OCI-LY3 (cell line): ENCODE measurements at regions not wholly inside any gene's neighbourhood (a gene's known extent, or its start where the extent isn't known, plus 50 kb on each side); places are given as distances from the start of the nearest gene placed in this dataset.

Source experiments
- CTCF ChIP-seq: fragments of 200-600, 300-600 bp; sonication (generic); IDR thresholded peaks from 2 replicates; pipeline ENCODE4 v1.5.1; 2014; ENCODE audit warnings: antibody characterized with exemption, low read length, low read depth
- EZH2phosphoT487 ChIP-seq: fragments of 200-600 bp; shearing (Covaris generic); IDR thresholded peaks from 2 replicates; pipeline ENCODE4 v1.6.1; 2018; ENCODE audit warnings: antibody characterized with exemption, mixed run types, low read depth

DNA sequence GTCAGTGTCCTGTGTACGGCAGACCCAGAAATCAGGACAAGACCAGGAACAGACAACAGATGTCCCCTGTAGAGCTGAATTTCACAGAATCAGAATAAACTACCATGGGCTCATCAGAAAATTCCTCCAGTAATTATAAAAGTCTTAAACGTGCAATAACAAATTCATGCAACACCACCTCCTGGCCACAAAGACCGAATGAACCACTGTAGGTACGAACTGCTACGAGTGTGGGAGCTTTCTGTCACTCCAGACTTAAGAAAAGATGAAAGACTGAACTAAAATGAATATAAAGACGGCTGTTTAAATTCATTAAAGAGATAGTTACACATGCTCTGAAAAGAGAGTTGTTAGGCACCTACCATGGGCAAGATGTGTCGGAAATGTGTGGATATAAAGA, 333.5 kb downstream of the RRAGC start:
- TF ChIP-seq CTCF = no peak
- no peak for TF ChIP-seq EZH2phosphoT487
